NCI-H2029 (cell line): ENCODE measurements at regions not wholly inside any gene's neighbourhood (a gene's known extent, or its start where the extent isn't known, plus 50 kb on each side); places are given as distances from the start of the nearest gene placed in this dataset.

Experiments
- DNase-seq: peaks from one replicate; lab custom pipeline; 2025; lab: John Stamatoyannopoulos, UW

DNA sequence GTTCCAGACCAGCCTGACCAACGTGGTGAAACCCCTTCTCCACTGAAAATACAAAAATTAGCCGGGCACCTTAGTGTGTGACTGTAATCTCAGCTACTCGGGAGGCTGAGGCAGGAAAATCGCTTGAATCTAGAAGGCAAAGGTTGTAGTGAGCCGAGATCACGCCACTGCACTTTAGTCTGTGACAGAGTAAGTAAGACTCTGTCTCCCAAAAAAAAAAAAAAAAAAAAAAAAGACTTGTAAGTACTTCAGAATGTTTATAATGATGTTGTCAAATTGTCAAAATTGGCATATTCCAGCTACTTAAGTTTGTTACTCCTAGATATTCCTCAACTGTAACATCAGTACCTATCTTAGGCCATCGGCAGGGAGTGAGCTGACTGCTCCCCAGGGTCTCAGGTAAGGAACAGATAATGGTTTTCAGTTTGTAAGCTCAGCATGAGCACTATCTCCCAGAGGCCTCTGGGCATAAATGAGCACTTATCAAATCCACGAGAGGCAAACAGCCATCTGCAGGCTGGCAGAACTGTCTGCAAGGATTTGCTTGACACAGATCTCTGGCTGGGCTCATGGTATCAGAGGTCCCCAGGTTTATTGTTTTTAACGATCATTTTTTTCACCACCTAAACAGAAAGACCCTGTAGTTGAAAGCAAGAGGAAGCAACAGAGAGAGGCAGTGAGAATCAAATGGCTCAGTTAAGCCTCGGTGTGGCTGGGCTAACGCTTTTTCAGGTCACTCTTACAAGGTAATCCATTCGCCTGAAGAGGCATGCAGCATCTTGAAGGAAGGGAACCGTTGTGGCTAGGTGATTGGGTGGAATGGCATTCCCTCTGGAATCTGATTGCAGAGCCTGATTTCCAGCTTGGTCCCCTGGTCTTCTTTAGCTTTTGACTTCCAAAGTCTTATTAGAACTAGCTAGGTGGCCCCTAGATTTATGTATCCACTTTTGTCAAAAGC is 115.9 kb downstream of the LY86 start:
- DNase-seq: no peak

DNA sequence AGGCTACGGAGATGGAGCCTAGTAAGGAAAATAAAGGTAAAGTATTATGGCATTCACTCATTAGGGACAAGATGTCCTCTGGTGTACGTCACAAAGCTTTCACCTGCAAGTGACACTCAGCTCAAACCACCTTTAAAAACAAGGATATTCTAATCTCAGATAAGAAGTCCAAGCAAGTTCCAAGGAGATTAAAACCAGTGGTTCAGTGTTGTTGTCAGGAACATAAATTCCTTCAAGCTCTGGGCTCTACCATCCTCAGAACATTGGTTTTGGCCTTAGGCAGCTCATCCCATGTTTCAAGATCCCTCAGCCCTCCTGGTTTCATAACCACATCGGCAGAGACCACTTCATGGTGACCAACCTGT is 116.5 kb downstream of the LY86 start:
- DNase-seq: no peak

DNA sequence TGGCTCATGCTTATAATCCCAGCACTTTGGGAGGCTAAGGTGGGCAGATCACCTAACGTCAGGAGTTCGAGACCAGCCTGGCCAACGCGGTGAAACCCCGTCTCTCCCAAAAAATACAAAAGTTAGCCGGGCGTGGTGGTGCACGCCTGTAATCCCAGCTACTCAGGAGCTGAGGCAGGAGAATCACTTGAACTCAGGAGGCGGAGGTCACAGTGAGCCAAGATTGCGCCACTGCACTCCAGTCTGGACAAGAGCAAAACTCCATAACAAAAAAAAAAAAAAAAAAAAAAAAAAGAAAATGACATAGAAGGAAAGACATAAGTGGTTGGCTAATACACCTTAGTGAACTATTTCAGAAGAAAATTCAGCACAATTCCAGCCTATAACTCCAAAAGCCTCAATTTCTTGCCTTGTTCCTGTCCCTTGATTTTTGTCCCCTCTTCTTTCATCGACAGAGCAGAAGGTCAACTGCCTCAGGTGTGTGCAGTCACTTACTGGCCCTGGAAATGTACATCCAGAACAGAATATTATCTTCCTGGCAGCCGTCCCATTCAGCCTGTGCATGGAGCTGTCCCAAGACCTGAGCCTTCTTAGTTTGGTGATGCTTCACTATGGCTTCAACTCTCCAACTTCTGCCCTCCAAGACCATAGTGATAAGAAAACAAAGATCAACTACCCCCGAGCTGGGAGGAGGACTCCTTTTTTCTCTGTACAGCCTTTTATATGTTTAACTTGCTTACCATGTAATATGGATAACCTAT is 117.6 kb downstream of the LY86 start:
- DNase-seq: no peak

DNA sequence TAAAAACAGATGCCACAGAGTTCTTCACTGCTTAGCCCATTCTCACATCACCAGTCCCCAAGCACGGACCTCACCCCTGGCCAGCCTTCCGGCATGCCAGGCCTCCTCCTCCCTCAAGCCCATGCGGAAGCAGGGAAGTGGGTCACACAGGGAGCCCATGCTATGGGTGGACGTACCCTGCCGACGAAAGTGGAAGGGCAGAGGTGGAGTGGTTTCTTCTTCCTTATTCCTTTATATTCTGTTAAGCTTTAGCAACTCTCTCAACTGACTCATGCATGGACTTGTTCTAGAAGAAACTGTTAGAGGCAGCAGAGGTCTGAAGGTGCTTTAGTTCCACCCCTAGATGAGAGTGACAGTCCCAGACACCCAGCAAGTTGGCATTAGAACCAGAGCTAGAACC is 118.6 kb downstream of the LY86 start:
- no peak for DNase-seq

DNA sequence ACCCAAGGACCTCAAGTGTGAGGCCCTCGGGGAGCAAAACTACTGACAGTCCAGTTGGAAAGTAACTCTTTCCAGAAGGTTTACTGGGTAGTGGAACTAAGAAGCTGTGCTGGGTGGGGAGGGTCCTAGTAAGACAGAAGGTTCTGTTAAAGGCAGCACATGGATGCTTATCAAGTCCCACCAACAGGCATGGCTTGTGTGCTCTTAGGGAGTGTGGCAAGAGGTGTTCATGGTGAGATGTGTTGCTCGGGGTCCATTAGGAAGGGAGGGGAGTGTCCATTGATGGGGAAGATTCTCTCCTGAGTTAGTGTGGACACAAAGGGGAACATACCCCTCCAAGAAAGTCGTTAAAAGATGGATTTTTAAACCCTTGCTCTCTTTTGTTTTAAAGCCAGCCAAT is 120.6 kb downstream of the LY86 start:
- no peak for DNase-seq

GRCh38 chr6:6711031-6711785 is 122.7 kb downstream of the LY86 start:
- no peak for DNase-seq

DNA sequence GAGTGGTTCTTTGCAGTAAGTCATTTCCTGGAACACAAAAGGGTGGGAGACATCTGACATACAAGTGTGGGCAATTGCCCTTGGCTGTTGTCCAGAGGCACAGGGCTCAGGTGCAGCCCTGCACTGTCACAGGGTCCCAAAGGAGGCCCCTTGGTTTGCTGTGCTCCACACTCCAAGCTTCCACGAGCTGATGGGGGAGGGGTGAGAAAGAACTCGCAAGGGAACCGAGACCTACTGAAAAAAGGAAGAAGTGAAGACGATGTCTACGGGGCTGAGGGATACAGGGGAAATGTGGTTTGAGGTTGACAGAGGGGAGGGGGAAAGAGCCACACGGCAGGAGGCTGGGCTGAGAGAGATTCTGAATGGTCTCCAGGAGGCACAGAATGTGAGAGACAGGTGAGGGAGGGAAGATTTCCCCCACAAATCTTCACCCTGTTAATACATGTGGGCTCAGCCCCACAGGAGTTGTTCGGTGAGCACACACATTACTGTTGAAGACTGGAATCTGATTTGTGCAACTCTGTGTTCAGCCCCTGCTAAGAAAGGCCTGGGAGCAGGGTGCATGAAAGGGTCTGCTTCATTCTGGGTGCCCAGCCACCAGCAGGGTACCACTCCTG is 123.4 kb downstream of the LY86 start:
- no peak for DNase-seq

- DNase-seq: no peak
These were observed 124.2 kb downstream of the LY86 start for GRCh38 chr6:6712449-6713403.

GRCh38 chr6:6713657-6714056 is 125.1 kb downstream of the LY86 start:
- no peak for DNase-seq

DNA sequence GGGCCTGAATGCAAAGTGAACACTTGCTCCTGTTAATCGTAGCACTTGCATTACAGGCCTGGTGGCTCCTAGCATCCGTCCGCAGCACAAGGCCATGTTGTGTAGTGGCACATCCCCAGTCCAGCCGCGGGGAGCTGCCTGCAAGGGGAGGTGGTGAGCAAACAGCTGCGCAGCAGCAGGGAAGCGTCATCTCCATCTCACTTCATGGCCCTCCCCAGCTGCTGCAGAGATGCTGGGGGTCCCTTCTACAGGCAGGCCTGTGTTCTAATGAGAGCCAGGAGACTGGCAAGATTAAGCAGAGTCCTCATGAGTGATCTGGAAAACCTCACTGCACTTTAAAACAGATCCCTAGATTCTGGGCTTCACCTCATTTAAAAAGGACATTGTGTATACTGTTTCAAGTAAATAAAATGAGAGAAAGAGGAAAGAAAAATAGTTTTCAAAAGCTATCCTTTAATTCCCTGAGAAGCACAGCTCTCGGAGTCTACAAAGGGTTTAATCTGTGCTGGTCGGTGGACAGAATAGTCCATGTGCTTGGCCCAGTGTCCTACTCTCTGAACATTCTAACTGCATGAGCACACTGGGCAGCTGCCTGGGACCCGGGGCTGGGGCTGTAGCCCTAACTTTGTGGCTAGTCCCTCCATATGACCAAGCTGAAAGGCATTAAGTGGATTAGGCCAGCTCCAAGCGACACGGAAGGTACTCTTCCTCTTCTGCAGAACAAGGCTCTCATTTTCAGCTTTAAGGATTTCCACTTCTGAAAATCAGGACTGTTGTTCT is 125.8 kb downstream of the LY86 start:
- DNase-seq: no peak

DNA sequence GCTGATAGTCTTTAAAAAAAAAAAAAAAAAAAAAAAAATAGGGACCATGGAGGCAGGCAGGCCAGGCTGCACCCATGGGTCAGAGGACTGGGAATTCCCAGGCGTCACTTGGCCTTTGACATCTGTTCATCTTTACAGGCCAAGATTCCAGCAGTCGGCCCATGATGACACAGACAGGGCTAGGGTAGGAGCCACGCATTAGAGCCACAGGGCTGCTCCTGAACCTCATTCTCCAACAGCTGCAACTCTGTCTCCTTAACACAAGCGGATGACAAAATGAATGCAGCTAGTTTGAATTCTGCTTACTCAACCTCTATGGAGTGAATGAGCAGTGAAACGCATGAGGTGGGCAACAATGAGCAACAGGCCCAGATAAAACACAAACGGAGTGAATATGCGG is 126.4 kb downstream of the LY86 start:
- DNase-seq: no peak

GRCh38 chr6:6715465-6715864 is 126.9 kb downstream of the LY86 start:
- no peak for DNase-seq

DNA sequence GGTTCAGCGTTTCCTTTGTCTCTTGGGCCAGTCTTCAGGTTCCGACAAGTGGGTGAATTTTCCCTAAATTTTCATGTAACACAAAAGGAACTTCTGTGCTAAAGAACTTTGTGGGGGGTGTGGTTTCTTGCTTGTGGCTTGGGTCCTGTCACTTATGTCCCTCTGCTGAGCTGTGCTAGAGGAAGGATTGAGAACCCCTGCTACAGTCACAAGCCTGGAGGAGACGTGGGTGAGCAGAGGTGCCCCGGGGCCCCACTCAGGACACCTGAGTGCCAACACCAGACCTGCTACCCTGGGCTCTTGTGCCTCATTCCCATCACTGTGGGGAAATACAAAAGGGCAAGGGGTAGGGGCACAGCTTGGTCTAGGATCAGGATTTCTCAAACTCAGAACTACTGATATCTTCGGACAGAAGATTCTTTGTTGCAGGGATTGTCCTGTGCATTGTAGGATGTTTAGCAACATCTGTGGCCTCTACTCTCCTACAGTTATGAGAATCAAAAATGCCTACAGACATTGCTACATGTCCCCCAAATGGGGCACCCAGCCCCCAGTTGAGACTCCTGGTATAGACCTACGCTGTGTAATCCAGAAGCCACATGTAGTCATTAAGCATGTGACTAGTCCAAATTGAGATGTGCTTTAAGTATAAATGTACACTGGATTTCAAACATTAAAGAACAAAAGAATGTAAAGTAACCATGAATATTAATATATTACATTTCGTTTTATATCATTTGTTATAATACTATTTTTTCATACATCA is 128.7 kb downstream of the LY86 start:
- no peak for DNase-seq

GRCh38 chr6:6717953-6718352 is 129.4 kb downstream of the LY86 start:
- DNase-seq: no peak

GRCh38 chr6:6721606-6722005 is 133.1 kb downstream of the LY86 start:
- no peak for DNase-seq

DNA sequence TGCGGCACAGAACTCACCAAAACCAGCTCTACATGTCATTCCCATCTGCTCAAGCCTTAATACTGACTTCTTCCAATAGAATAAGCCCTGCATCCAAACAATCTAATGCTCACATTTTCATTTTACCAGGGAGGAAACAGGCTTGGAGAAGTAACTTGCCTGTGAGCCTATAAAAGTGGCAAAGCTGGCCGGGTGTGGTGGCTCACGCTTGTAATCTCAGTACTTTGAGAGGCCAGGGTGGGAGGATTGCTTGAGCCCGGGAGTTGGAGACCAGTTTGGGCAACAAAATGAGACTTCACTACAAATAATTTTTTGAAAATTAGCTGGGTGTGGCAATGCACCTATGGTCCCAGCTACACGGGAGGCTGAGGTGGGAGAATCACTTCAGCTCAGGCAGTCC is 133.7 kb downstream of the LY86 start:
- DNase-seq: no peak

- DNase-seq: no peak
These were observed 134.8 kb downstream of the LY86 start for GRCh38 chr6:6723361-6723760.

GRCh38 chr6:6723921-6724538 is 135.5 kb downstream of the LY86 start:
- DNase-seq: no peak
